ENCODE measurements at regions not wholly inside any gene's neighbourhood (a gene's known extent, or its start where the extent isn't known, plus 50 kb on each side); places are given as distances from the start of the nearest gene placed in this dataset.
"Not testable (repeated sequence)": the region's sequence is repeated elsewhere in the genome, so short reads cannot be mapped to it uniquely, and the experiment has no call there.

DNA sequence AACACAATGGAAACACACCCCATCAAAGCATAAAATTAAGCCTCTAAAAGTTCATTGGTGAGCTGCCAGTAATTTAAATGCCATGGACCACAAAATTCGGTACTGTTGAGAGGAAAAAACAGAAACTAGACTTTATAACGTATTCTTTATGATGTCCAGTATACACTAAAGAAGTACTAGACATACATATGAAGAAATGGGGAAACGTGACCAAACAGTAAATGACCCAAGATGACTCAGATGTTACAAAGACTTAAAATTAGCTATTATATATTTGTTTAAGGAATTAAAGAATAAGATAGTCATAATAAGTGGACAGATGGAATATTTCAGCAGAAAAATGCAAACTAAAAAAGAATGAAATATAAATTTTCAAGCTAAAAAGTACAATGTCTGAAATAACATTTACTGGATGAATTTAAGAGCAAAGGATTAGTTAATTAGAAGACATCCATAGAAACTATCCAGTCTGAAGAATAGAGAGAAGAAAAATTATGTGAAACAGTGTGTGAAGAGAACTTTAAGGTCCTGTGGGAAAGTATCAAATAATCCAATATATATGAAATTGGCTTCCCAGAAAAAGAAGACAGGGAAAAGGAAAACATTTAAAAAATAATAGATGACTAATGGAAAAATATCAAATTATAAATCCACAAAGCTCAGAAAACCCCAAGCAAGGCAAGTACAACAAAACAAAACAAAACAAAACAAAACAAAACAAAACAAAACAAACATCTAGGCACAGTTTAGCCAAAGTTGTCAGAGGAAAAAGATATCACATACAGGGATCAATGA is 69.4 kb downstream of the SAMD9 start:
- no peak for ATAC-seq

DNA sequence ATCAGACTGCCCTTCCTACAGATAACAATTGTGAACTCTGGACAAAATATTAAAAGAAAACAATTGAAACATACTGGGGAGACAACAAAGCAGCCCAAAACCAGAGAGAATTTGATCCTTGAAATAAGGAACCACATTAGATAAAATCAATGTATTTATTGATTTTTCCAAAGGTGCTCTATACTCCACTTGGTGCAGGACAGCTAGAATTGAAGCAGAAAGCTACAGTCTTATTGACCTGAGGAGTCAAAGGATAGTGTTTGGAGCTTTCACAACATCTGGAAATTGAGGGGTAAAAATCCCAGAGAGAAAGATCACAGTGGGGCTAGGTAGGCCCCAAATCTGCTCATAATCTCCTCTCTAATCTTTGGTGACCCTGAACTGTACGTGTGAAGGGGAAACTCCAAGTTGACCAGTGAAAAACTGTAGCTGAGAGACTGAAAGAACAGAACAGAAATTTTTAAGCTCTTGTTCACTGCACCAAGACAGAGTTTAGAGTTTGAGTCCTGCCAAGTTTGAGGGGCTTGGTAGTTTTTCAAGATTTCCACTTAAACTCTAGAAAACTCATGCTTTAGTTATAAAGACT is 70.2 kb downstream of the SAMD9 start:
- no peak for ATAC-seq

DNA sequence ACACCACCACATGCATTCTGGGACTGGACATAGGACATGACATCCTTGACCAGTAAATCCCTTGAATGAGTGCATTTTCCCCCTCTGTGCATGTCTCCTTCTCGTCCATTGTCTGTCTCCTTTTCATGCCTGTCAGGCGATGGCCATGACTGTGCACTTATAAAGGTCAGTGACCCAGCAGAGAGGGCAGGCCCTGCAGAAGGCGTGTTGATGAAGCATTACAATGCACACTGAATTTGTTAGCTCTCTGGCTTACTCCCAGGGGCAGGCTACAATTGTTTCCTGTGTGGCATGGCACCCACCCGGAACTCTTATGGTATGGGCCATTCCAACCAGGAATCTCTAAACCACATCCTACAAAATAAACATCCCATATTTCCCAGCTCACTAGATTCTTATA is 71.1 kb downstream of the SAMD9 start:
- ATAC-seq, result no peak

DNA sequence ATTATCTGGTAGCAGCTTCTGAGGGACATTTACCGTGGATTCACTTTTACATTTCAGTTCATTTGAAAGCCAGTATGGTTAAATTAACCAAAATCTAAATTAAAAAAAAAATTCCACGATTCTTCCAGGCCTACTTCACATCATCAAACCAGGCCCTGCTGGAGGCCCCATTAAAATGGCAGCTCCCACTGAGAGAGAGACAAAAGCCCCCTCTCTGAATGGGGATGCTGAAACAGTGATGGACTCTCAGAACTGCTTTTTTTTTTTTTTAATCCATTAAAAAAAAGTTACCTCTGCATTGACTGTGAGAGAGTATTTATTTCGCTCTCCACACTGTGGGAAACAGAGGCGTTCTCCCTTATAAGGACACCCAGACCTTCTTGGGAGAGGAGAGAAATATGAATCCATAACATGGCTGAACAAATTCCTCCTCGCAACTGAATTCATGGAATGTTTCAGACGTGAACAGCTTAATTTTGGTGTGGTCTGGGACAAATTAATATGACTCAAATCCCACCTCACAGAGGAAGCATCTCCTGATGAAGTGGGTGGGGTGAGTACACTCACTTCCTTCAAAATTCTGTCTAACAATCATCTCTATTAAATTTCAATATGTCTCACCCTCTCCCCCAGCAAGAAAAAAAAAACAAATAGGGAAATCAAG is 73.5 kb downstream of the SAMD9 start:
- no peak for ATAC-seq

DNA sequence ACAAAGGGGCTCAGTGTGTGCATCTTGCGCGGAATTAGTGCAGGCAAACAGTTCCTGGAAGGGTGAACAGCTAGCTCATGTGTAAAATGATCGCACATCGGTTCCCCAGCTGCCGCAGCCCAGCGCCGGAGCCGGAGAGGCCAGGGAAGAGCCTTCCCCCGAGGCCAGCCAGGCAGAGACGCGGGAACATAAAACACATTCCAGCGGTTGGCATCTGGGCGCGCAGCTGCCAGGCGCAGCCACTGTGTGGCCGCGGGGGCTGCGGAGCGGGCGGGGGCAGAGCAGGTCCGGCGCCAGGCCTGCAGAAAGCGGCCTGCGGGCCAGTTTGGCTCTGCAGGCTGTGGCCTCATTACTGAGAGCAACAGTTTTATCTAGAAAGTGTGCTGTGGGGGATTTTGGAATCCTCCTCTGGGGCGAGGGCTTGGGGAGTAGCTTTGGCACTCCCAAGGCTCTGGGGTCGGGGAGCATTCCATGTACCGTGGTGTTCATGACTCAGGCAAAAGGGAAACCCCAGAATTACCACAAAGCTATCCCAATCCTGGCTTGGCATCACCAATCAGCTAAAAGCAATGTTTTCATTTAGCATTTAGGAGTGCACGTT is 74.3 kb downstream of the SAMD9 start:
- ATAC-seq, result peak; percentile 46

DNA sequence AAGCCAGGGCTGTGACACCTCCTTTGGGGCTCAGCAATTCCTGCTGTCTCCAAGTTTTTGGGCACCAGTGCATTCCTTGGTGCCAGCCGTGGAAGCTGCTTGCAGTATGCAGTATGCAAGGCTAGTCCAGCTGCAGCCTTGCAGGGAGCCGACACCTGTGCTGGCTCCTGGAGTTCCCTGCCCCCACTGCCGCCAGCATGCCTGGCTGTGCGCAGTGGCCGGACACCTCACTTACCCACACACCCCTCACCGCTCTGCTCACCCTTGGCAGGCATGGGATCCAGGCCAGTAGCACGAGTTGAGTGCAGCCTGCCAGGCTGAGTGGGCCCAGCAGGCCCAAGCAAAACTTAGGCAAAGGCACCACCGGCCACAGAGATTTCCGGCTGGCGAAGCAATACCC is 77.4 kb downstream of the SAMD9 start:
- no peak for ATAC-seq

DNA sequence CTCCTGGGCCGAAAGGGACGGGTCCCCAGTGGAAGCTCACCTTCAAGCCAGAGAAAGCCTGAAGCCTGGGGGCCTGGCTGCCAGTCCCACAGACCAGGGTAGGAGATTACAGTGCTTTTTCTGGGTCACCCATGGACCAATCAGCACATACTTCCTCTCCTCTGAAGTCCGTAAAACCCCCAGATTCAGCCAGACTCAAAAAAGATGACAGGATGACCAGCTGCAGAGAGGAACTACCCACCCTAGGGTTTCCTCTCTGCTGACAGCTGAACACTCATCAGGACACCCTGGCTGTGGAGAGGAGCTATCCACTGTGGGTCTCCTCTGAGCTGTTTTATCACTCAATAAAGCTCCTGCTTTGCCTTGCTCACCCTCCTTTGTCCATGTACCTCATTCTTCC is 78.0 kb downstream of the SAMD9 start:
- no peak for ATAC-seq

DNA sequence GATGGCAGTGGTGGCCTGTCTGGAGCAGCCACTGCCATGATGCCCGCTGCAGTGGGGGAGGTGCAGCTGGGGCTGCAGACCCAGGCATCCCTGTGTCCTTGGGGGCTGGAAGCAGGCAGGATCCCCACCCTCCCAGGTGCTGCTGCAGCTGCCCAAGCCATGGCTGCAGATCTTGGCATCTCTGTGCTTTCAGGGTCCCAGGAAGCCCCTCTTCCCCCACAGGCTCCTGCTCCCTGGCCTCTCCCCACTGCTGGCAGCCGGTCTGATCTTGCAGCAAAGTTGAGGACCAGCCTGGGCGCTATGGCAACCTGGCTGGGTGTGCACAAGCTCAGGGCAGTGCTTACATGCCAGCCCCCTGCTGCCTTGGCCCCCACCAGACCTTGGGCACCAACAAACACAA is 78.5 kb downstream of the SAMD9 start:
- ATAC-seq, result no peak

DNA sequence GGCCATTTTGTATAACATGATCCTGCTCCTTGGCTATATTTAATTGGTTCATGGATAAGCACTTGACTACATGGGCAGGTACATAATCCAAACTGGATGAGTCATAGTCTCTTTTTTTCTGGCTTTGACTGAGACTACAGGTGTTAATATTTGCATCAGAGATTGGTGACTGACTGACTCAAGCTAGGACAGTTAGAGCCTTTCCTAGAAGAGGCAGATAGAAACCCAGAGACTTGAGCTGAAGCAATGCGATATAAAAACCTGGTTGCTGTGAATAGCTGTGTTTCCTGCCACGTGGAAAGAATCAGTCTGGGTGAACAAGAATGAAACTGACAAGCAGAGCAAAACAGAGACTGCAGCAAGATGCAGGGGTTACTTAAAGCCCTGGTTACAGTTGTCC is 81.0 kb downstream of the SAMD9 start:
- ATAC-seq, result peak; percentile 85

DNA sequence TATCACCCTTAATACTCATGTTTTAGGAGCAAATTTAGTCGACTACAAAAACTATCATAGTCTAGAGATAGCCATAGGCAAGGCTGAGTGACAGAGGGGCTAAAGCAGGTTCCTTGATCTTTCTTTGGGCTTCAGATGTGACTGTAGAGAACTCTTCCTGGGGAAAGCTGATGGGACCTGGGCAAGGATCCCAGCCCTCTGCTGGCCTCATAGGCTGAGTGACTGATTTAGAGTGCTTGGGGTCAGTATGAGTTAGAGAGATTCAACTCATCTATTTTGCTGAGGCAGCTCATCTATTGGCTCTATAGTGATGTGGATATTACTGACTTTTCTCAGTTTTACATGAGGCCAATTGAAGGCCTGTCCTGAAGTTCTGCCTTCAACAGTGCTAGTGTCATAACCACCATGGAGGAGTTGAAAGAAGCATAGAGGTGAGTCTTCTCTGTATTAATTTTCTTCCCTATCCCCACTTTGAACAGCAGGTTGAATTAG is 81.6 kb downstream of the SAMD9 start:
- ATAC-seq, result no peak

DNA sequence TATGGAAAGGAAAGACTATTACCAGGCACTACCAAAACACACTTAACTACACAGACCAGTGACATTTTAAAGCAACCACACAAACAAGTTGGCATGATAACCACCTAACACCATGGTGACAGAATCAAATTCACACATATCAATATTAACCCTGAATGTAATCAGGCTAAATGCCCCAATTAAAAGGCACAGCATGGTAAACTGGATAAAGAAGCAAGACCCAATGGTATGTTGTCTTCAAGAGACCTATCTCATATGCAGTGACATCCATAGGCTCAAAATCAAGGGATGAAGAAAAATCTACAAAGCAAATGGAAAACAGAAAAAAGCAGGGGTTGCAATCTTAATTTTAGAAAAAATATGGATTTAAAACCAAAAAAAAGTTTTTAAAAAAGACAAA is 86.0 kb downstream of the SAMD9 start:
- ATAC-seq, result no peak

DNA sequence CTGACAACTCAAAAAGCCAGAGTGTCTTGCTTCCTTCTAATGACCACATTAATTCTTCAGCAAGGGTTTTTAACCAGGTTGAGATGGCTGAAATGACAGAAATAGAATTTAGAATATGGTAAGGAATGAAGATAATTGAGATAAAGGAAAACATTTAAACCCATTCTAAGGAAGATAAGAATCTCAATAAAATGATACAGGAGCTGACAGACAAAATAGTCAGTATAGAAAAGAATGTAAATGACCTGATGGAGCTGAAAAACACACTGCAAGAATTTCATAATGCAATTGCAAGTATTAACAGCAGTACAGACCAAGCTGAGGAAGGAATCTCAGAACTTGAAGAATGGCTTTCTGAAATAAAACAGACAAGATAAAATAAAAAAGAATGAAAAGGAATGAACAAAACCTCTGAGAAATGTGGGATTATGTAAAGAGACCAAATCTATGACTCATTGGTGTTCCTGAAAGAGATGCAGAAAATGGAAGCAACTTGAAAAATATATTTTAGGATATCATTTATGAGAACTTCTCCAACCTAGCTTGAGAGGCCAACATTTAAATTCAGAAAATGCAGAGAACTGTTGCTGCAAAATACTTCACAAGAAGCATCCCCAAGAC is 87.1 kb downstream of the SAMD9 start:
- ATAC-seq, result no peak

DNA sequence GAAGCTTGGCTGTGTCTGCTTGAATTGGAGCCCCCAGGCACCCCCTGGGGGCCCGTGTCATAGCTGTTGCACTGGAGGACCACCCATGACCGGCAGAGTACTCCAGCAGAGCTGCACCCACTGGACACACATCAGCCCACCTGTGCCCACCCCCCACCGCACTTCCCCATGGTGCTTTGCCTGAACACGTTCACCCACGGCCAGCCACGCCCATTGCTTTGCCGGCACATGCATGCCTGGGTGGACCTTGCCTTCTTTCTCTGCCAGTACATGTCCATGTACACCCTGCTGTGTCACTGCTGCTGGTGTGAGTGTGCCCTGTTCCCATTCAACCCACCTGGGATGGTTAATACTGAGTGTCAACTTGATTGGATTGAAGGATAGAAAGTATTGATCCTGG is 88.7 kb downstream of the SAMD9 start:
- peak; percentile 87 for ATAC-seq

DNA sequence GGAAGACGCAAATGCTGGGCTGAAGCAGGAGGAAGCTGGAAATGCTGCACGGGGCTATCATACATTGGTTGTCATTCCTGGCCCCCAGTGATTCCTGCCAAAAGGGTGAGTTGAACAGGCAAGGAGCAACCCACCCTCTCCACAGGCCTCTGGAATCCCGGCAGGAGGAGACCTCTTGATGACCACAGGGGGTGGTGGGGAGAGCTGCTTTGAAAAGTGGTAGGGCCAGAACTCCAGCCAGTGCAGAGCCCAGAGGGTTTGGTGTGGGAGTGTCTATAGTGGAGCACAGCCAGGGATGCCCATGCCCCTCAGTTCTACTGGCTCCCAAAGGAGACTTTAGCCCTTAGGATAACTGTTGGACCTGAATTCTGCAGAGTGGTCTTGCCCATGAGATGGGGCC is 89.2 kb downstream of the SAMD9 start:
- ATAC-seq, result no peak

DNA sequence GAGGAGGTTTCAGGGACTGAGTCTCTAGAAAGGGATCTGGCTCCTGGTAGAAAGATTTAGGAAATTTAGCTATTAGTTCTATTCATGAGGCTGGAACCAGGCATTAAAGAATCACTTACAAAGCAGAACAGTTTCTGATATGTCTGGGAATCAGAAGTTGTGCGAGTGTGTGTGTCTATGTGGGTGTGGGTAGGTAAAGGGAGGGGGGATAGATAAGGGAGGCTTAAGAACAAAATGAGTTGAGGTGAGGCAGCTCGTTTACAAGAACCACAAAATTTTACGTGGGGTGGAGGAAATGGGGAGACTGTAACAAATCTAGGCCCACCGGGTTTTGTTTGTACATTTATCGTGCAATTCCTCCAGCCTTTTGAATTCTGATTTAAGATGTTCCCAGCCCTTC is 90.7 kb downstream of the SAMD9 start:
- ATAC-seq, result no peak

DNA sequence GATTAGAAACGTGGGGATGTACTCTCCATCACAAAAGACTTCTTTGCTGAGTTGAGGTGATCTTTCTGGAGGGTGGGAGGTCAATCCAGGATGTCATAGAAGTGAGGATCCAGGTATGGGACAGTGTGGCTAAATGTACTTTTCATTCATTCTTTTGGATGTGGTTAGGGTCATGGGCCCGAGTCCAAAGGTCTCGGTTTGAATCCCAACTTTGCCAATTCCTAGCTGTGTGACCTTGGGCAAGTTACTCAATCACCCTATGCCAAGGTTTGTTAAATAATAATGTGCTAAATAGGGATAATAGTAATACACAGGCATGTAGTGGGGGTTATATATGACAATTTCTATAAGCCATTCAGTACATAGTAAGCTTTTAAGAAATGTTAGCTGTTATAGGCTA is 91.4 kb downstream of the SAMD9 start:
- ATAC-seq, result no peak

DNA sequence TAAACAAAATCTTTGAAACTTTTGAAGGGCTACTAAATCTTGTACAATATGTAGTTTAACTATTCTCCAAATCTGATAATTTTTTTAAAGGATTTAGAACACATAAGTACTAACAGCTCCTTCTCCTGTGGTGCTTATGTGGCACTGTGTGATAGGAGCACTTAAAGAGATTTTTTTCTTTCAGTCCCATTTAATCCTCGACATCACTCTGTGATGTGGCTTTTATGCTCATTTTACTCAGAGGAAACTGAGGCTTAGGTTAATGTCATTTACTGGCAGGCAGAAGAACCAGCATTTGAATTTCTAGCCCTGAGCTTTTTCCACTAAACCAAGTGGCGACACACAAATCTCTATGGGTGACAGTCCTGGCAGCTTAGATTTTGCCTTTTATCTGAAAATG is 92.4 kb downstream of the SAMD9 start:
- no peak for ATAC-seq

DNA sequence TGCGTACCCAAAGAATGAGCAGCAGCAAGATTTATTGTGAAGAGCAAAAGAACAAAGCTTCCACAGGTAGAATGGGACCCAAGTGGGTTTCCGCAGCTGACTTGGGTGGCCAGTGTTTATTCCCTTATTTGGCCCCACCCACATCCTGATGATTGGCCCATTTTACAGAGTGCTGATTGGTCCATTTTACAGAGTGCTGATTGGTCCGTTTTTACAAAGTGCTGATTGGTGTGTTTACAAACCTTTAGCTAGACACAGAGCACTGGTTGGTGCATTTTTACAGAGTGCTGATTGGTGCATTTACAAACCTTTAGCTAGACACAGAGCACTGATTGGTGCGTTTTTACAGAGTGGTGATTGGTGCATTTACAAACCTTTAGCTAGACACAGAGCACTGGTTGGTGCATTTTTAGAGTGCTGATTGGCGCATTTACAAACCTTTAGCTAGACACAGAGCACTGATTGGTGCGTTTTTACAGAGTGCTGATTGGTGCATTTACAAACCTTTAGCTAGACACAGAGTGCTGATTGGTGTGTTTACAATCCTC is 94.8 kb downstream of the SAMD9 start:
- not testable (repeated sequence) for ATAC-seq

DNA sequence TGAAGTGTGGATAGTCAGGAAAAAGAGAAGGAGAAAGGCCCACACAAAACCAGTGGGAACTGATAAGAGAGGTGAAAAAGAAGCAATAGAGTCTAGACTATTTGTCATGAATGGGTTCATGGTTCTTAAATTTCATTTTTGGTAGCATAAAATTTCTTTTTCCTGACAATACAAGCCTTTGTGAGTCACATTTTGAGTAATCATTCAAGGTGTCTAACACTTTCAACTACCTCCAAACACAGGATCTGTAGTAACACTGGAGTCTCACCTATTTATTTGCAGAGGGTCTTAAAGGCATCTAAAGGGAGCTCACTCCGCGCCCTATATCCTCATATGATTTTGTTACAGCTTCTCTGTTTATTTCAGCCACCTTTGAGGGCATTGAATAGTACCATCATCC is 96.0 kb downstream of the SAMD9 start:
- ATAC-seq, result no peak

DNA sequence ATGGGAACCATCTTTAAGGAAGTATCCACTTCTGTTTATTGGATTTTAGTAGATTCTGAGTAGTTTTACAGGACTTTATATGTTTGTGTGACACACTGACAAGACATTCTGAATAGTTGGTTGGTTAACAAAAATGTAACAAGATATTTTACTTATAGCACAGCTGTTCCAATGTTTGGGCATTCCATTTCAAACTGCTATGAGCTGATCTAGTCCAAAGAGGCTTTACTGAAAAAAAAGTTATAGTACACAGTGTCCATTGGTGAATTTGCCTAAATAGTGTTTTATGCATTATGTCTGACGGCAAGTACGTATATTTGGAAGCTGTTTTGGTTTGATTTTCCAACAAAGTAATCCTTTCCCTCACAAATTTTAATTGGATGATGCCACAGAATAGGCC is 99.1 kb downstream of the SAMD9 start:
- no peak for ATAC-seq

DNA sequence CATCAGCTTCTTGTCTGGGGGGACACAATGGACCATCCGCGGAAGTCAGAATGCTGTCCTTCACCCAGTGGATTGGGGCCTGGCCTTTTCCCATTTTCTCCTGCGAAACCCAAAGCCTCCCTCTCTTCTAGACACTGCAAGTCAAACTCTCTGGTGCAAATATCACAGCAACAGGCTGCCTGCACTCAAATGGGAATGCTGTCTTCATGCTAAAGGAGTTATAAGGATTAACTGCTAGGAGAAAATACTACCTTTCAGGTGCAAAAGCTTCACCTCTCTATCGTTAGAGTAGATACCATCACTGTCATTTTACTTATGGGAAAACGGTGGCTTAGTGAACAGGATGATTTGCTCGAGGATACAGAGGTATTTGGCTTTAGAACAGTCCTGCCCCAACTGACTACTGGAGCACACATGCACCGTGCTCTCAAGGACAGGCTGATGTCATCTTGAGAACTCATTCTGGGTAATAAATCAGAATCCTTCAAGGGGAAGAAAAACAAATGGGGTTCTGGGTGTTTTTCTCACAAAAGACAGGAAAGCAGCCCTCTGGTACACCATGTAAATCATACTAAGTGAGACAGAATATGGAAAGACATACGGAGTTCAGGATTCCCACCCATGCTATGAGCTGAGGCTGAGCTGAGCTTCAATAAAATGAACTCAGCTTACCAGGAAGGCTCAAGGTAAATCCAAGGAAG is 100.9 kb downstream of the SAMD9 start:
- ATAC-seq, result no peak
